Frontal cortex (tissue), 3 donors: ENCODE measurements at regions not wholly inside any gene's neighbourhood (a gene's known extent, or its start where the extent isn't known, plus 50 kb on each side); places are given as distances from the start of the nearest gene placed in this dataset.

Experiments used
- DNase-seq, 2 donors: peaks; one replicate each; pipeline ENCODE4 v3.0.0; 2012; ENCODE audit warnings: low spot score in 2 of 2
- FAIRE-seq: peaks from 2 replicates; lab custom pipeline; 2012; peaks lifted over from hg19 to GRCh38; lab: Jason Lieb, UNC
- donor health status: control.
- donor health status: control.
- donor health status: control.

DNA sequence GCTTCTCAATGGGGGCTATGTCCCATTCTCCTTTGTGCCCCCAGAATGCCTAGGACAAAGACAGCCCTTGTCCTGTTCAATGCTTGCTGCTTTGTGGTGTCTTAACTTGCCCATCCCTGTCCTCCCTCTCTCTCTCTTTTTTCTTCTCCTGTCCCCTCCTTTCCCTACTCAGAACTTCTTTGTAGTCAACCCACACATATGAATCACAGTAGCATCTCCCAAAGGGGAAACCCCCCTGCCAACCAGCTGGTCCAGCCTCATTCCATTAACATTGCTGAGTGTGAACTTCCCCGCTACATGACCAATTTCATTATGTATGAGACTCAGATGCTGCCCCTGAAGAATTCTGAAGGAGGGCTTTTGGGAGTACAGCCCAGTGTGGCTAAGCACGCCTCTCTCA, 408.3 kb downstream of the ENC1 start:
- FAIRE-seq: no peak
- no peak for DNase-seq

DNA sequence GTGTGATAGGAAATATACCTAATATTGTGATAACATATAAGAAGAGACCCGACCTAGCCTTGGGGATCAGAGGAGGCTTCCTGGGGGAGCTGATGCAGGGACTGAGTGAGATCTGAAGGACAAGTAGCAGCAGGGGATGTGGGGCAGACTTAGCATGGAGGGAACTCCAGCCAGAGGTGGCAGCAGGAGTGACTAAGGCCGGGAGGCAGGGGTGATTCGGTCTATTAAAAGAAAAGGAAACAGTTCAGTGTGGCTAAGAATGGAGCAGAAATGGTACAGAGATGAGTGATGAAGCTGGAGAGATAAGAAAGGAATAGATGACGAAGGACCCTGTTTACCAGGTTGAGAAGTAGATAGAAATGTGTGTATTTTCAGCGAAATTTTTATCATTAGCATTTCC, 408.8 kb downstream of the ENC1 start:
- FAIRE-seq (no peak), DNase-seq (no peak)

DNA sequence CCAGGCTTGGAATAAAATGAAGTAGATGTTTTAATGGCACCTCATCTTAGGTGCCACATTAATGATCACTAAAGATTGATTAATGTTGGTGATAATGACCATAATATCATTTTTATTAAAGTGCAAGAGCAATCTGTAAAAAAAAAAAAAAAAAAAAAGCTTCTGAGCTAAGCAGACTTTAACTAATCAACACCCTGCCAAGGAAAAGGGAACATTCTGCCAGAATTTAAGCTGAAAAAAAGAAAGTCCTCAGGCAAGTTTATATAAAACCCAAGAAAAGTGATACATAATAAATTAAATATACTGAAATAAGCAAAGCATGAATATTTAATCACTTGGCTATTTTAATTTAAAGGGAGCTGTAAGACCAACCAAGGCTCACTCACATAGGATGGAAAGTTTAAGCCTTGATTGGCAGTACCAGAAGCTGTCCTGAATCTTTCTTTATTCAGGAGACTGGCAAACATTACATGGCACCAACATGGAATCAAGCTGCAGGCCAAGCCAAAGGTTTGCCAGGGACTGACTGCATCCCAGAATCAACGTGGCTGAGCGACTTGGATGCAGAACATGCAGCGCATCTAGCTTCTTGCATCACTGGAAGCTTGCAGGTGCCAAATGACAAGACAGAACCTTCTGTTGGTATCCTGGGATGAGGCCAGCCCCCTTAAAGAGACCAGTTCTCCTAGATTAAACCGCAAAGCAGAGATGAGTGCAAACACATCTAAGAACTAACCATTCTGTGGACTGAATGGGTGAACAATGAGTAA, 413.6 kb downstream of the ENC1 start:
- FAIRE-seq: no peak
- no peak for DNase-seq

DNA sequence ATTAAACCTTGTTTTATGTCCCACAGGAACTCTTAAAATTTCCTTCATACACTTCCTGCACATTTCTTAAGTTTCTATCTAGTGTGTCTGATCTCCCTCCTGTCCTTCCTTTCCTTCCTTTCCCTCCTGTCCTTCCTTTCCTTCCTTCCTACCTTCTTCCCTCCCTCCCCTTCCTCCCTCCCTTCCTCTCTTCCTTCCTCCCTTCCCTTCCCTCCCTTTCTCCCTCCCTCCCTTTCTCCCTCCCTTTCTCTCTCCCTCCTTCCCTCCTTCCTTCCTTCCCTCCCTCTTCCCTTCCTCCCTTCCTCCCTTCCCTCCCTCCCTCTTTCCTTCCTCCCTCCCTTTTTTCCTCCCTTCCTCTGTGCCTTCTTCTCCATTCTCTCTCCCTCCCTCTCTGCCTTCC, 414.9 kb downstream of the ENC1 start:
- no peak for DNase-seq
- no peak for FAIRE-seq

DNA sequence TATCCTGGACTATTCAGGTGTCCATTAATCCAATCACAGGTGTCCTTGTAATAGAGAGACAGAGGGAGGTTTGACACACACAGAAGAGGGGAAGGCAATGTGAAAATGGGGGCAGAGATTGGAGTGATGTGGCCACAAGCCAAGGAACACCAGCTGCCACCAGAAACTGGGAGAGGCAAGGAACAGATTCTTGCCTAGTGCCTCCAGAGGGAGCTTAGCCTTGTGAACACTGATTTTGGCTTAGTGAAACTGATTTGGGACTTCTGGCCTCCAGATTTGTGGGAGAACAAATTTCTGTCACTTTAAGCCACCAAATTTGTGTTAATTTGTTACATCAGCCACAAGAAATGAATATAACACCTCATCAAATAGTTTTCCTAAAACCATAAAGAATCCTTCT, 416.2 kb downstream of the ENC1 start:
- DNase-seq: no peak
- no peak for FAIRE-seq

DNA sequence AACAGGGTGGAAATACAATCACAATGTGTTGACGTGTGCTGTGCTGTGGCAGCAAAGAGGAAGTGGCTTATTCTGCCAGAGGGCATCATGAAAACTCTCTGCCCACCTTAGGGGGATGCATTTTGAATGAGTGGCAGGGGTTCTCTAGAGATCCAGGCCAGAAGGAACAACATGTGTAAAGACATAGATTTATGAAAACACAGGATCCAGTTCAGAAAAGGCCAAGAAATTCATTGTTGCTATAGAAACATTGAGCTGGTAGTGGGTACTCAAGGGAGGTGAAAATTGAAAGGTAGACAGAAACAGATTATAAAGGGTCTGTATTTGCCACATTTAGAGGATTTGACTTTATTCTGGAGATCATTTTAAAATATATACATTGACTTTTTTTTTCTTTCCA, 417.7 kb downstream of the ENC1 start:
- FAIRE-seq (no peak), DNase-seq (no peak)

DNA sequence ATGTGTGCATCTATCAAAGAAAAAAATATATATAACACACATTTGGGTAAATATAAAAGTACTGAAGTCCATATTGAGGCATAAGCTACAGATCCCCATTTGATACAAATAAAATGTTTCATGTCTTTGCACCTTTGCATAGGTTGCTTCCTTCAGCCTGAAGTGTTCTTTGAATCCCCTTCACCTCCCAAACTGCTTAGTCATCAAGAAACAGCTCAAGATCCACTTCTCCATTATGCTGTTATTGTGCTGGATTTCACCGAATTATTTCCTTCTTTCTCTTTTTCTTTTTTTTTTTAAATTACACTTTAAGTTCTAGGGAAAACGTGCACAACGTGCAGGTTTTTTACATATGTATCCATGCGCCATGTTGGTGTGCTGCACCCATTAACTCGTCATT, 419.1 kb downstream of the ENC1 start:
- no peak for FAIRE-seq
- DNase-seq: no peak

DNA sequence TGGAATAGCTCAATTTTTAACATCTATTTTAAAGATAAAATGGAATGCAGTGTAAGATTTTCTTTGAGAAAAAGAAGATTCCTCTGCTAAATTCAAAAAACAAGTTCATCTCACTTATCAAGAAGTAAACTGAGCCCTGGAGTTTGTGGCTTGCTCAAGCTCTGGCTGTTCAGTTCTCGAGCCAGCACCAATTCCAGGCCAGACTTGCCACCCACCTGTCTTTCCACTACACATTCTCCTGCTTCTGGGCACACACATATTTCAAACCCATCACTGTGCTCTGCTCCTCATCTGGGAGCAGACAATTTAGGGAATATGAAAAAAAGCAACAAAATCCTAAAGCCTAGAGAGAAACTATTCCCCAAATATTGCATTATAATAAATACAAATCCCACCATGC, 424.5 kb downstream of the ENC1 start:
- DNase-seq (no peak), FAIRE-seq (no peak)

DNA sequence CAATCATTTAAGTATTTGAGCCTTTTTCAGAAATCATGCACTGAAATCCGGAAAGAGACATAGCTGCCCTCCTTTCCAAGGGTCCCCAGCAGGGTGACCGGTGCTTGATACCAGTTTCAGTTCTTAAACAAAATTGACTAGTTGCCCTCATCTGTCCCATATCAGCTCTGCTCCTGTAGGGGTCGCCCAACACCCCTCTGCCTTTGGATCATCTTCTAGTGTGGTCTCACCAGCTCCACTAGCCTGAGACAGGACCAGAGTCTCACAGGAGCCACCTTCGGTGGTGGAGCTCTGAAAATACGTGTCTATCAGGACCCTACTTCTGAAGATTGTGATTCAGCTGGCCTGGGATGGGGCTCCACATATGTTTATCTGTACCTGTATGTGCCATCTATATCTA, 428.2 kb downstream of the ENC1 start:
- DNase-seq (no peak), FAIRE-seq (no peak)

DNA sequence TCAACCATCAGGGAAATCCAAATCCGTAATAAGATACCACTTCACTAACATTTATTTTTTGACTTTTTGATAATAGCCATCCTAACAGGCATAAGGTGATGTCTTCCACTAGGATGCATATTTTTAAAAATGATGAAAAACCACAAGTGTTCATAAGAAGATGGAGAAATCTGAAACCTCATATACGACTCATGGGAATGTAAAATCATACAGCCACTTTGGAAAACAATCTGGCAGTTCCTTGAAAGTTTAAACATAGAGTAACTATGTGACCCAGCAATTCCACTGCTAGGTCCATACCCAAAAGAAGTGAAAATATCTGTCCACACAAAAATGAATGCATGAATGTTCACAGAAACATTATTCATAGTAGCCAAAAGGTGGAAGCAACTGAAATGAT, 431.0 kb downstream of the ENC1 start:
- DNase-seq (no peak), FAIRE-seq (no peak)

DNA sequence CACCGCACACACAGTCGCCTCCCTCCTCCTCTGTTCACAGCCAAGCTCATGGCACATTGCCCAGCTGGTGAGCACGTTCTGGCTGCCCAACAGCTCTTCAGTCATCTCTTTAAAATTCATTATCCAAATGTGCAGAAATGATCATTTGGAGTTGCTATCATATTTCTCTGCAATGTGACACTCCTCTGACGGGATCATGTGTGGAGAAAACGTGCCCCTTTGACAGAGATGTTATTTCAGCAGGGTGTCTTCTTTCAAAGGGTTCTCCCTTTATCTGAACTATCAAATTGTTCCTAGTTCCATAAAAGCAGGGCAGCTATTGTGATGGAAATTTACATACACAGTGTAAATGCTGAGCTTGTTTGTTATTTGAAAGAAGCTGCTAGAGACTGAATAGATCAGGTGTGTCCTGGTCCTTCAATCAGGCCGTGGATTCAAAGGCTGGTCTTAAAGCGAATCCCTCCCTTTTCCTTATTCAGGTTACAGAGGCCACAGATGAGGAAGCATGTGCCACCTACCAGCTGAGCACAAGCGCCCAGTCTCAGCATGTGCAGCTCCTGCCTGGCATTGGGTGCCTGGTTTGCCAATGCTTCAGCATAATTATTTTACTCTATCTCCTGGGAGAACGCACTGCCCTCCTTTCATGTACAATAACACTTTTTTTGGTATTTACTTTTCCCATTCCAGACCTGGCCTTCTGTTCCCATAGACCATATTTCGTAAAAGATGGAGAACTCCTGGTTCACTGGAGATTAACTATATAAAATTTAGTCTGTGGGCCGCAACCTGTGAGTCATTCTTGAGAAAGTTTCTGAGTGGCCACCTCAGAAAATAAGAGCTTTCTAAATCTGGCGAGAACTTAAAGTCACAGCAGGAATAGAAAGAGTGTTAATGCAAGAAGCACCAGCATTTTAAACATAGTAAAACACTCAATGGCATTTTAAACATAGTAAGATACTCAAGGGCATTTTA, 433.7 kb downstream of the ENC1 start:
- DNase-seq (peak in 1 of 2 donors; percentile 31), FAIRE-seq (no peak)

DNA sequence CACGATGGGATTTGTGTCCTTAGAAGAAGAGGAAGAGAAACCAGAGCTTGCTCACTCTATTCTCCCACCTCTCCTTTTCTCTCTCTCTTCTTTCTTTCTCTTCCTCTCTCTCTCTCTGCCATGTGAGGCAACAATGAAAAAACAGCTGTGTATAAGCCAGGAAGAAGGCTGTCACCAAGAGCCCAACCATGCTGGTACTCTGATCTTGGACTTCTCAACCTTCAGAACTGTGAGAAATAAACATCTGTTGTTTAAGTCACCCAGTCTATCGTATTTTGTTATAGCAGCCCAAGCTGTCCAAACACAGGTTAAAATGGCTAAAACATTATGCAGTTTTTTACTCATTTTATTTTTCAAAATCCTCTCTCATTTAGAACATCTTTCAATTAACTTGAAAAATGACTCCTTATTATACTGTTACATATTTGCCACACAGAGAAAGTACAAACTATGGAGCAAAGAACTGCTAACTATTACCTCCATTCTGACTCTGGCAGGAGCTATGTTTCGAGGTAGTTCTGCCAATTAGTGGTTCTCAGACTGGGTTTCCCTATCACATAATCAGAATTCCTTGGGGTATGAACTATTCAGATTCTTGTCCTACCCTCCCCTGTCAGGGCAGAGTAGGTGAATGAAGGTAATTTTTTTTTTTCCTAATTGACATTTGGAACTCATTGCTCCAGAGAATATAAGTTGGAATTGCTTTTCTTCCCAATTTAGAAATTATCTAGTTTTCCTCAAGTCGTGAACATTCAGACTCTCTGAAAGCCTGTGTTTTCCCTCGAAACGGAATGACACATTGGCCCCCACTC, 434.6 kb downstream of the ENC1 start:
- FAIRE-seq (no peak), DNase-seq (no peak)

DNA sequence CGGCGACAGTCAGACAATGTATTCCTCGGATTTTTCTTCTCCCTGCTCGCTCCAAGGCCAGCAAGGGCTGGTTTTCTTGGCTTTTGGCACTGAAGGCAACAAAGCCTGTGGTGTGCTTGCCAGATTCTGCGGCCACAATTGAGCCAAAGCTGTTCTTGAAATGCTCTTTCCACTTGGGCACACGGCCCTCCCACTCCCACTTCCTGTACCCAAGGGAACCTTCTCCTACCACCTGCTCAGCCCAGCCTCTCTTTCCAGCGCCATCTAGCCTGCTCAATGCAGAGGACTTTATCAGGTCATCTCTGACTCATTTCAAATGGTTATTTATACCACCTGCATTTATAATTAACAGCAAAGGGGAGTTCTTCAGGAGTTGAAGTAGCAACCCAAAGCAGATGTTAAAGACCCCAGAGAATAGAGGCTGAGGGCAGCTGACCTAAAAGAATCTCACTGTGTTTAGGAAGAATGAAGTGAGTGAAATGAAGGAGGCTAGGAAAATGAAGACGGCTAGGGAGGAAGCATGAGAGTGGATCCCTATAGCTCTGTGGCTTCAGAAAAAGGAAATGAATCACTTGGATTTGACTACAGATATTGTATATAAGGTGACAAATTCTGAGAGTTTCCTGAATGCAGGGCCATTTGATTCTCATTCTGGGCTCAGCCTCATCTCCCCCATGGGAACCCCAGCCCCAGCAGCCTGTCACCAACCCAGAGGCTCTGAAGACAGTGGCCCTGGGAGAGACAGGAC, 439.0 kb downstream of the ENC1 start:
- DNase-seq (no peak), FAIRE-seq (no peak)

DNA sequence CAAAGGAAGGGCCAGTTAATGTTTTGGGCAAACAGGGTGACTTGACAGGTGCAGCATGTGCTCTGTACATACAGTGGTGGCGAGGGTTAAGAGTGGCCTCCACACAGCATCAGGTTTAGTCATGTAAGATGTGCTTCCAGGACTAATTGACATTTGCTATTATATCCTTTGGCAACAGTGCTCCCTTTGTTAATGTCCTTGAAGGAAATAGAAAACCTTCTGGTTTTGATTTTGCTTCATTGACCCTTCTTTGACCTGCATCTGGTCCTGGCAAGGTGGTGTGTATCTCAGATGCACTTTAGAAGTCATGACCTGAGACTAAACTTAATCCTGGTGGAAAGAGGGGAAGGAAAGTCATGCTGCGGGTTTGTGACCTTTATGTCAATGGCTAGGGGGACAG, 440.0 kb downstream of the ENC1 start:
- DNase-seq: no peak
- FAIRE-seq: no peak

DNA sequence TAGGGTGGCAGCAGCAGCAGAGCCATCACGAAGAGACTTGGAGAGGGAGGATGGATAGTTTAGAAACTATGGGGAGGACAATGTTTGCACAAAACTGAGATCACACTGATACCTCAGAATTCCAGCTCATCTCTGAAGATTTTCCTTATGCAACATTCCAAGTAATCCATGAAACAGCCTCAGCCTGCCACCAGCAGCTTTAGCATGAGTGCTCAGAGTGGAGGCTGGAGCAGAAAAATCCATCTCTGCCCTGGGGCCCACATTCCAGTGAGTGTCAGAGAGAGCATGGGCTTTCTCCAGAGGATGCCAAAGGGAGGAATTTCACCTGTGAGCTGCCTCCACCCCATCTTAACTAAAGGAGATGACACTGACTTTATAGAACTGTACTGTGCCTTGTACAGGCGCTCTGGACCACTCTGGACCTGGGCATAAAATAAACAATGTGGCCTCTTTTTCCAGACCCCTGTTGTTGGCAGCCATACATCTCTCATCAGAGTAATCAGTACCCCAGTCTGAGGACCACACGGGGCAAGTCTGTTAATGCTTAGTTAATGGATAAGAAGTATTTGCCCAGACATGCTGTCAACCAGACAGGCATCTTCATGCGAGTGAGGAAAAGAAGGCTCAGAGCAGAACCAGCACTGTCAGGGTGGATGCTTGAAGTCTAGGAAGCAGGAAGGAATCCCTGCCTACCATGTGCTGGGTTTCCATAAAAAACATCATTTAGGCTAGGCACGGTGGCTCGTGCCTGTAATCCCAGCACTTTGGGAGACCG, 440.9 kb downstream of the ENC1 start:
- no peak for DNase-seq
- FAIRE-seq: no peak

DNA sequence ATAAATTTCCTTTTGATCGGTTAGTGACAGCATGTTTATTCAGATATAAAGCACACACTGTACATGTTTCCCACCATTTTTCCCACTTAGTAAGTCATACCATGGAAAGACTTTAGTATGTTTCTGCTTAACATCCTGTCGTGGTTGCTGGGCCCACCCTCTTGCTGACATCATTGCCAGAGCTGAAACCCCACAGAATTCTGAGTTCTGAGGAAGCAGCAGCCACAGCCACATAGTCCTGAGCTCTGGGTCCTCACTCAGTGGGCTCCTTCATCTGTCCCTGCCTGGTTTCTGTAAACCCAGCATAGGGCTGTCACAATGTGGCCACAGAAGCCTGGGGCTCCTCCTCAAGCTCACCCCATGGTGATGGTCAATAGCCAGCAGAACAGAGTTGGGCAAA, 441.5 kb downstream of the ENC1 start:
- FAIRE-seq: no peak
- DNase-seq: no peak

DNA sequence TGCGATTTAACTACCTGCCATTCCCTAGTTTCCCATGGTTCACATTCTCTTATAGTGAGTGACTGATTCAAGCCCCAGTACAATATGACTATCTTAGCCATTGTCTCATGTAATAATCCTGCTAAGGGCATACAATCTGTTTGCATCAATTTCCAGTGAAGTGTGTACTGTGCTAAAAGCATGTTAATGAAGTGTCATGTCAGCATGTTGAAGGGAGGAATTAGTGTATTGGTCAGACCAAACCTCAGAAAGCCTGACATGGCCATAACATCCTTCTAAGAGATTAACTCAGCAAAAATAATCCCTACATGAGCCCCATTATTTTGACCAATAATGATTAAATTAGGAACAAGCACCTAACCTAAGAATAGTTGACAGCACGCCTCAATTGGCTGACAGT, 442.4 kb downstream of the ENC1 start:
- FAIRE-seq (no peak), DNase-seq (no peak)

DNA sequence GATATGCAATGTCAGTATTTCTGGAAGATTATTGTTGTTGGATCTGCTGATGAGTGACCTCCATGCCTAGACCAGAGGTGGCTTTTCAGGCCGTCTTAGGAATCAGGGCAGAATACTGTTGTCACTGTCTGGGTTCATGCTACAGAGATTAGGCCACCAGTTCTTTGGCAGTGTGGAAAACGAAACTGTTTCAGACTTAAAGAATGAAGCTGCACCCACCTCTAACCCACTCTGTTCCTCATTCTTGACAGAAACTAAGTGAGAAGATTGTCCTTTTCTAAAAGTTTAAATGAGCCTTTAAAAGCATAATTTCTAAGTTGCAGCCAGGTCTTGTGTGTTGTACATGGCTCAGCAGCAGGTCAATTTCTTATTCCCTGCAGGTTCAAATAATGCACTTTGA, 444.3 kb downstream of the ENC1 start:
- FAIRE-seq: no peak
- no peak for DNase-seq

DNA sequence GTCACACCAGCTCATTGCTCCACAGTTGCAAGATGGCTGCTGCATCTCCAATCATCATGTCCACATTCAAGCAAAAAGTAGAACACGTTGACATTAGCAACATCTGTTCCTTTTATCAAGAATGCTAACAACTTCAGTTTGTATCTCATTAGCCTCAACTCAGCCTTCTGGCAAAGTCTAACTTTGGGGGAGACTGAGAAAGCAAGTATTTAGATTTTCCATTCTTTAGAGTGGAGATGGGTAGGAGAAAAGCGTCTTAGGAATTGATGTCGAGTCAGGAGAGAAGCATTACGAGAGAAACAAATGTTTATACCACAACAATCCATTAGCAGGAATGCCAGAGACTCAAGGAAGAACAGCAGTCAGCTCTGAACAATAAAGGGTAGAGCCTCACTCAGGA, 446.3 kb downstream of the ENC1 start:
- DNase-seq (no peak), FAIRE-seq (no peak)
